HG03039 (cell line): ENCODE measurements at regions not wholly inside any gene's neighbourhood (a gene's known extent, or its start where the extent isn't known, plus 50 kb on each side); places are given as distances from the start of the nearest gene placed in this dataset.
"Not testable (repeated sequence)": the region's sequence is repeated elsewhere in the genome, so short reads cannot be mapped to it uniquely, and the experiment has no call there.

Experiments used
- ATAC-seq: cut with Tn5 transposase; IDR thresholded peaks from one replicate; pipeline ENCODE4 v1.9.1; 2021; ENCODE audit warnings: mild to moderate bottlenecking, moderate library complexity; ENCODE audit not compliant: unreplicated experiment

DNA sequence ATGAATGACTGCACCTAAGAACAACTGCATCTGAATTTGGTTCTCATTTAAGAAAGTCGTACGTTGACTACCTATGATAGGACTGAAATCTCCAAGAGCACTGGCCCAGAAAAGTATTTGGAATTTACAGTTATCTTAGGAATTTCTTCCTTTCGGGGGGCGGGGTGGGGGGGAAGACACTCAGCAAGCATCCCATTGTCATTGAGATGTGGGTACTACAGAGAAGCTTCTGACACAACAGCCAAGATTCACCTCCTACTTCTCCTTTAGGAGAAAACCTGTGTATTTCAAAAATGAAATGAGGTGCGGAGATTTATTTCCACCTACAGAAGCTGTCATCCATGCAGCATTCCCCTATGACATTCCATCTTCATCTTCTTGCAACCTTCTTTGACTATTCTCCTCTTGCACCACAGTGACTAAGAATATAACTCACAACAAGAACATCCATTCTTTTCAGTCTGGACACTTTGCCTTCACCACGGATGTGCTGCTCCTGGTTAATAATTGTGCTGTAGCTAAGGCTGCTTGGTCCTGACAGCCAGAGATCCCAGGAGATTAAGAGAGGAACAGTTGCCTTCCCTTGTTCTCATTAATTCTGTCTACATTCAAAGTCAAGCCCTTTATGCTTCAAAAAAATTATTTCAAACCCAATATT is 98.4 kb upstream of the FRMD4A start:
- no peak for ATAC-seq

DNA sequence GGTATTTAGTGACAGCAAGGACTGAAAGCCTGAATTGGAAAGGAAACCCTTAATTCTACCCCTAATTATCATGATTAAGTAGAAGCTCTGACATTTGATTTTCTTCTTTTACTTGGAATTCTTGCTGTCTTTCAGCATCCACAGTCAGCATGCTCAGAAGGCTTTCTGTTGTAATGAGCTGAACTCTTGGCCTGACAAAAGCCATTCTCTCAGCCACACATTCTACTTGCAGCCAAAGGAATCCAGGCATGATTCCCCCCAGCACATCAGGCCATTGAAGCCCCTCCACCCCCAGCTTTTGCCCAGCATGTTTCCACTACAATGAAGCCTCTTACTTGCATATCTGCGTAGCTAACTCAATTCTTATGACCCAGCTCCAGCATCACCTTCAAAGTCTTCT is 94.3 kb upstream of the FRMD4A start:
- ATAC-seq: no peak

DNA sequence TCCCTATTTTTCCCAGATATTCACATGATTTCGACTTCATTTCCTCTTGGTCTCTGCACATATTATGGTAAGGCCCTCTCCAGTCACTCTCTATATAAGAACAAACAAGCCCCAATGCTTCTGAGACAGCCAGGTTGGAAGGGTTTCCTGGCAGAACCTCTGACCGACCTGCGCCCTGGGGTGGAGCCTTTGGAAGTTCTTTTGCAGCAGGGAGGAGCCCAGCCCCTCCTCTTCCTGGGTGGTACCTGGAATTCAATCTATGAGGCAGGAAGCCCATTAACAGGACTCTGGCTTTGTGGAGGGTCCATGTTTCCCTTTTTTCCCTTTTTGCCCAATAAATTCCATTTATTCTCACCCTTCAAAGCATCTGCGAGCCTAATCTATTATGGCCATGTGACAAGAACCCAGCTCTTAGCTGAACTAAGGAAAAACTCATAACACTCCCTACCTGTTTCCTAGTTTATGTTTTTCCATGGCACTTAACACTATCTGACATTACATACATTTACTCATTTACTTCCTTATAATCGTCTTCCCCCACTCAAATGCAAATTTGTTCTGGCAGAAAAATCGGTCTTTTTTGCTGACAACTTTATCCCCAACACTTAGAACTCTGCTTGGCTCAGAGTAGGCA is 92.5 kb upstream of the FRMD4A start:
- ATAC-seq: no peak

DNA sequence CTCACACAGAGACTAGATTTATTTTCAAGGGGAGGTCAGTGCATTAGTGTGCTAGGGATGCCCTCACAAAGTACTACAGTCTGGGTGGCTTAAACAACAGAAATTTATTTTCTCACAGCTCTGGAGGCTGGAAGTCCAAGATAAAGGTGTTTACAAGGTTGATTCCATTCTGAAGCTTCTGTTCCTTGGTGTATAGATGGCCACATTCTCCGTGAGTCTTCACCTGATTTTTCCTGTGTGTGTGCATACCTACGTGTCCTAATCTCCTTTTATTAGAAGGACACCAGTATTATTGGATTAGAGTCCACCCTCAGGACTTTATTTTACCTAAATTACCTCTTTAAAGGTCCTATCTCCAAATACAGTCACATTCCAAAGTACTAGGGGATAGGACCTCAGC is 91.7 kb upstream of the FRMD4A start:
- no peak for ATAC-seq

DNA sequence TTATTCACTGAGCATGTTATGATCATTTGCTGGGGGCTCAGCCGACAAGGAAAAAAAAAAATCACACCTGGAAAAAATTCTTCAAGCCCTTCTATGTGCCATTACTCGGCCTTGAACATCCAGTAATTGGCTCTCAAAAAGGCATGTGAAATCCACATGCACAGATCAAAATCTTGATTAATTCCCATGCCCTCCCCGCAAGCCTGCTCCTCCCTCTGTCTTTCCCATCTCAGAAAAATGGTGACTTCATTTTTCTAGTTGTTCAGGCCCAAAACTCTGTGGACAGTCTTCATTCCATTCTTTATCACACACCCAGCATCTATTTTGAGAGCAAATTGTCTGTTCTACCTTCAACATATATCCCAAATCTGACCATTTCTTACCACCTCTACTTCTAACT is 91.2 kb upstream of the FRMD4A start:
- no peak for ATAC-seq

DNA sequence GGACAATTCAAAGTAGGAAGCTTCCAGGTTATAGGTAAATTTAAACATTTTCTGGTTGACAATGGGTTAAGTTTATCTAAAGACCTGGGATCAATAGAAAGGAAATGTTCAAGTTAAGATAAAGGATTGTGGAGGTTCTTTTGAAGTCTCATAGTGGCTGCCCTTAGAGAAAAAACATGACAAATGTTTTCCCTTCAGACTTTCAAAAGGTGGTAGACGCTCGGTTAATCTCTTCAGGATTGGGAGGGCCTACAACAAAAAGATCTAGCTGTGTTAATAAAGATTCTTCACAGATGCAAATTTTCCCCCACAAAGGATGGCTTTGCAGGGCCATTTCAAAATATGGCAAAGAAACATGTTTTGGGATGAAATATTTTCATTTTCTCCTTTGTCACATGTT is 86.6 kb upstream of the FRMD4A start:
- ATAC-seq: not testable (repeated sequence)

DNA sequence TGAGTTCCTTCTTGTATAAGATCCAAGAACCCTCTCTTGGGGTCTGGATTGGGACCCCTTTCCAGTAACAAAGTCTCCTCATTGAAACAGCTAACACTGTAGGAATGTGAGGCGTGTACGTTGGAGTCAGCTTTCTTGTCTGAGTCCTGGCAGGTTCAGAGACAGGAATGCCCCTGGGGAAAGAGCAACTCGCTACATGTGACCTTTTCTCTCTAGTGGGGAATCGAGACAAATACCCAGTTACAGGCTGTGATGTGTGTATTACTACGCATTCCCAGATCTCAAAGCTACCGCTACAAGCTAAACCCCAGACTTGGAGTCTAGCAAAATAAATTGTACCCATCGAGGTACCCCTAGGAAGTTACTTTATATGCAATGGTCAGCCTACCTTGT is 85.6 kb upstream of the FRMD4A start:
- ATAC-seq: no peak

DNA sequence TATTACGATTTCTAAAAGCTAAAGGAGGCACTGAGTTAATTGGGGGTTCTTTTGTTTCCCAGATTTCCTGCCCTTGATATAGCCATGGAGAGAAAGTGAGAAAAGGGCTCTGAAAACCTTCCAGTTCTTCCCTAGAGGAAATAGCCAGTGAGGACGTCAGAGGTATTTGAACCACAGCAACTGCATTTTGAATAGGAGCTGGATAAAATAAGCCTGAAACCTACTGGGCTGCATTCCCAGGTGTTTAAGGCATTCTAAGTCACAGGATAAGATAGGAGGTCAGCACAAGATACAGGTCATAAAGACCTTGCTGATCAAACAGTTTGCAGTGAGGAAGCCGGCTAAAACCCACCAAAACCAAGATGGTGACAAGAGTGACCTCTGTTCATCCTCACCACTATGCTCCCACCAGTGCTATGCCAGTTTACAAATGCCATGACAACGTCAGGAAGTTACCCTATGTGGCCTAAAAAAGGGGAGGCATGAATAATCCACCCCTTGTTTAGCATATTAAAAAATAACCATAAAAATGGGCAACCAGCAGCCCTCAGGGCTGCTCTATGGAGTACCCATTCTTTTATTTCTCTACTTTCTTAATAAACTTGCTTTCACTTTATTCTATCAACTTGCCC is 85.1 kb upstream of the FRMD4A start:
- ATAC-seq: no peak

DNA sequence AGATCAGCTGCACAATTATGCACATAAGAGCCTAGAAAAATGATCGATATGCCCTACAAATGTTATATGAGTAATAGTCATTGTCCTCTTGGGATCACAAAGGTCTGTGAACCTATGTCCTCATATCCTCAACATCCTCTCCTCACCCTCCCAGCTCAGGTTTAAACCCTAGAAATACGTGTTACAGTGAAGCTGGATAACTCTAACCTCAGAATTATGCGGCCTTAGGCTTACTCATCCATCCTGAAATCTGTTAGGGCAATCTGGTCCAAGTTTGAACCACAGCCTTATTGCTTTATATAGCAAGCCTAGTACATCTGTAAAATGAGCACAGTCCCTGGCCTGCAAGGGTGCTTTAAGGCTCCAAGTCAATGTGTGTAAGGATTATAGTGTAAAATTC is 84.2 kb upstream of the FRMD4A start:
- no peak for ATAC-seq

DNA sequence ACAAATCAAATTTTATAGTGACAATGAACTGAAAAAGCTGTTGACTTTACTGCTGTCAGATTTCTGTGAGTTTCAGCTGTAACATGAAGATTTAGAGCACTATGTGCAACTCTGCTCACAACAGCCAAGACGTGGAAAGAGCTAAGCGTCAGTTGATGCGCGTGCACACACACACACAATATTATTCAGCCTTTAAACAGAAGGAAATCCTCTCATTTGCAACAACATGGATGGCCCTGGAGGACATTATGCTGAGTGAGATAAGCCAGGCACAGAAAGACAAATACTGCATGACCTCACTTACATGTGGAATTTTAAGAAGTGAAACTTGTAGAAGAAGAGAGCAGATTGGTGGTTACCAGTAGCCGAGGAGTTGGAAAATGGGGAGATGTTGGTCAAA is 82.8 kb upstream of the FRMD4A start:
- no peak for ATAC-seq

DNA sequence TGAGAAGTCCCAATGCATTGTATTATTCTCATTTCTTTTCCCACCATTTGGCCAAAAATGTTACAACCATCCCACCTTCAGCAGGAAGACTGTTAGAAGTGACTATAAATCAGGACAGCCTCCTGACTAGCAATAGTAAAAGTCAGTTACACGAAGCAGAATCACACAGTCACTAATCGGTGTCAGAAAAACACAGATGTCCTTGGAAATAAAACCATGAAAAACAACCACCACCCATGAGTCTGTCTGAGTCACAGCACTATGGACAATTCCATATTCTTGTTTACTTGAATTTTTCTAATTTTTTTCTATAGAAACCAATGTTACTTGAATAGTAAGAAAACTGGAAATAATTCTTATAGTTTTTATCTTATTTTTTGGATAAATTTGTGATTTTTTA is 81.9 kb upstream of the FRMD4A start:
- ATAC-seq: no peak

DNA sequence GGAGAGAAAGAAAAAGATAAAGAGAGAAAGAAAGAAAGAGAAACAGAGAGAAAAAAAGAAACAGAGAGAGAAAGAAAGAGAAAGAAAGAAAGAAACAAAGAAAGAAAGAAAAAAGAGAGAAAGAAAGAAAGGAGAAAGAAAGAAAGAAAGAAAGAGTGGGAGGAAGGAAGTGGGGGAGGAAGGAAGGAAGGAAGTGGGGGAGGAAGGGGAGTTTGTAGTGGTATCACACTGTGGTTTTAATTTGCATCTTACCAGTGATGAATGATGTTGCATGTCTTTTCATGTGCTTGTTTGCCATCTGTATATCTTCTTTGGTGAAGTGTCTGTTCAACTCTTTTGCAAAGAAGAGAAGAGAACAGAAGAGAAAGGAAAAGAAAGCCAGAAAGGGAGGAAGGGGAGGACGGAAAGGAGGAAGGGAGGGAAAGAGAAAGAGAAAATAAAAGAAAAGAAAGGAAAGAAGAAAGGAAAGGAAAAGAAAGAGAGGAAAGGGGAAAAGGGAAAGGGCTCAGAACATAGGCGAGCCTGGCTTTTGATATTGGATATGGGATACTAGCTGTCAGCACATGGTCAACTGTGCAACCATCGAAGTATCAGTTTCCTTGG is 79.2 kb upstream of the FRMD4A start:
- ATAC-seq: no peak

DNA sequence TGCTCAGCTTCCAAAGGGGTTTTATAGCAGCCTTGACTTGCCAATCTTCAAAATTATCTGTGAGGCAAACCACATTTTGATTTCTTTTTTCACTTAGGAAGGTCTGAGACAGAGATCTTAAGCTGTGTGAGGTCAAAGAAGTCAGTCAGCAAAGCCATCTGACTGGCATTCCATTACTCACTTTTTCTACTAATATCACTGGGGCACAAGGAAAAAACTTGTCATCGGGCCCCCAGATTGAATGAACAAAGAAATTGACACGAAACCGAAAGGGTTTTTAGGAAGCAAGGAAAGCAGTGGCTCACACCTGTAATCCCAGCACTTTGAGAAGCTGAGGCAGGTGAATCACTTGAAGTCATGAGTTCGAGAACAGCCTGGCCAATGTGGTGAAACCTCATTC is 78.5 kb upstream of the FRMD4A start:
- no peak for ATAC-seq

DNA sequence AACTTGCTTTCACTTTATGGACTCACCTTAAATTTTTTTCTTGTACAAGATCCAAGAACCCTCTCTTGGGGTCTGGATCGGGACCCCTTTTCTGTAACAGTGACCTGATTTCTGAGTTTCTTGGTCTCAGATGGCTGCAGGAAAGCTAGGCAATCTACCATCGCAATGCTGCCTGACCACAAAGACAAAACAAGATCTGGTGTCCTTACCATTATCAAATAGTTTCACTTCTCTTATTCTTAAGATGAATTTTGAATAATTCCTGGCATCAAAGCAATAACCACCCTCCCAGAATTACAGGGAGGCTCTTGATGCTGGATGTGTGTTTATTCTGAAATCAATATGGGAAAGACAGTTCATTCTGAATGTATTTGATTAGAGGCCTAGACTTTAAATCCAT is 77.4 kb upstream of the FRMD4A start:
- no peak for ATAC-seq

DNA sequence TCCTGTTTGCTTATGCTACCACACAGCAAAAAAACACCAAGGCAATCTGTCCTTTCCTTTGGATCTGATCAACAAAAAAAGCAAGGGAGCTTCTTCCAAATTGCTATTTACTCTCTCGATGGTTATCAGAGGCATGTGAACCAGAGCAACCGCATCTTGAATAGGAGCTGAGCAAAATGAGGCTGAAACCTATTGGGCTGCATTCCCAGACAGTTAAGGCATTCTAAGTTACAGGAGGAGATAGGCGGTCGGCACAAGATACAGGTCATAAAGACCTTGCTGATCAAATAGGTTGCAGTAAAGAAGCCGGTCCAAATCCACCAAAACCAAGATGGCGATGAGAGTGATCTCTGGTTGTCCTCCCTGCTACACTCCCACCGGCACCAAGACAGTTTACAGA is 76.8 kb upstream of the FRMD4A start:
- ATAC-seq: no peak

DNA sequence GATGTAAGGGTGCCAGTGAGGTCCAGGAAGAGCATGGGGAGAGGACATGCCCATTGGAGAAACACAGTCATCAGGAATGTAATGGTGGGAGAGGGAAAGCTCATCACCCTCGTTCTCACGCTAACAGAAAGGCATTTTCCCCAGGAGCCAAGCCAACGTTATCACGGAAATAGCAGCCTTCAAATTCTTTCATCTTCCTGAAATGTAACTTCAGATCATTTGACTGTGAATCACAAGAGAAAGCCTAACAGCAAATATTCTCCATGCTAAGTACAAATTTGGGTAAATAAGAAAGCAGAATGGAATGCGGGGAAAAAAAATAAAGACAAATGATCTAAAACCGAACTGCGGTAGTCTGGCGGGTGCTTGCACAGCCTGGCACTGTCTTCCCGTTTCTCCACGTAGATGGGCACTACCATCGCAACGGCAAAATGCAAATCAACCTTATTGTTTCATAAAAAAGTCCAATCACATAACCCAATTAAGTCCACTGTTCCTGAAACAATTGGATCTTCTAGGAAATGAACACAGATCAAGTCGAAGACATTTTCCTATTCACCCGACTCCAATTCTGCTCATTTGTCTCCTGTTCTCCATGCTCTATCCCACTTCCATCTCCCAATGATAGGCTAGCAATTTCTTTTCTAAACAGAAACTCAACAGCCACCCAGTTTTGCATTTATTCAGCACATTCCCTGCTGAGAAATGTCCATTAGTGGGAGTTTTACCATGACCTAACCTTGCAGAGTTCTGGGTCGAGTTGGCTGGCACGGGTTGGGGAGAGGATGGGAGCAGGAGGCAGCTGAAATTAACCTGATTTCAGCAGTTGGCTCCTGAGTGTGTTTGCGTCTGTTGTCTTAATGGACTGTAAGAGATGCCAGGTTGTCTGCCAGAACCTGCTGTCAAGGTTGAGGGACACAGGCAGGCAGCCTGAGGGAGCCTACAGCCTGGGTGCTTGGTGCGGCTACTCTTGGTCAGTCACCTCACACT is 74.6 kb upstream of the FRMD4A start:
- ATAC-seq: no peak

DNA sequence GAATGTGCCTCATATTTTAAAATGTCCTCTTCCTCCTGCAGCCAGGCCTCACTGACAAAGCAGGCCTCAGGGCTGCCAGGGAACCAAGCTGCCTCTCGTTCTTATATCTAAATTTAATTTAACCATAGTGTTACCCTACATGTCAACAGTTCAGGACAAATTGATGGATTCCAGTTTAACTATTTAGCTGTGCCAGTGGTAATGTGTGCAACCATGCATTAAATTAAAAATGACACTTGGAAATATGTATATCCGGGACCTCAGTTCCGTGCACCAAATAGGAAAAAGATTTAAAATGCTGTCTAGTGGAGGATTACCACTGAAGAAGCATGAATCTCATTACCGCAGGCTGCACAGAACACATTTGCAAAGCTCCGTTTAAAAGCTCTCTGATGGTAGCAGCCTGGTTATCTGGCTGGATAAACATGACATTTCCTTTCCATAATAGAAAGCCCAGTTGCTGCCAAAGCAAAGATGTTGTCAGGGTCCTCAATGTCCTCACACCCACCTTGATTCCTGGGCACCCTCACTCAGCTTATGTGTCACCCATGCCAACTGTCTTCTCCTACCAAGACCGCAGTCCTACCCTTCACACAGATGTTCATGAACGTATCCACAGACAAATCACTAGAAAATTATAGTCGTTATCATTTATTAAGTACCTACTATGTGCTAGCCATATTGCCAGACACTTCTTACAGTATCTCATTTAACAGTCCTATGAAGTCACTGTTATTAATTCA is 73.3 kb upstream of the FRMD4A start:
- no peak for ATAC-seq

DNA sequence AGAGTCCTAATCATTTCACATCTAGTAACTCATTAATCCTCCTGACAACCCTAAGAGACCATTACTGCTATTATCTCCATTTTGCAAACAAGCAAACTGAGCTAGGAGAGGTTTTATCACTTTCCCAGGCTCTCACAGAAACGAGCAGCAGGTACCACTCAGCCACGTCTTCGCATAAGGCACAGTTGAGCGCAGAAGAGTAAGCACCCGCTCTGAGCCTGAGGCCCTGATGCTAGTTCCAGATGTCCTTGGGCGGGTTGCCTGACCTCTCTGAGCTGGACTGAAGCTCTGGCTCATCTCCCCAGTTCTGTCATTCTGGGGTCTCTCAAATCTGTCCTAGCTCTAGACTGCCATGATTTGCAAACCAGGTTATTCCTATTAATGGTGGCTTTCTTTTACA is 72.6 kb upstream of the FRMD4A start:
- no peak for ATAC-seq

DNA sequence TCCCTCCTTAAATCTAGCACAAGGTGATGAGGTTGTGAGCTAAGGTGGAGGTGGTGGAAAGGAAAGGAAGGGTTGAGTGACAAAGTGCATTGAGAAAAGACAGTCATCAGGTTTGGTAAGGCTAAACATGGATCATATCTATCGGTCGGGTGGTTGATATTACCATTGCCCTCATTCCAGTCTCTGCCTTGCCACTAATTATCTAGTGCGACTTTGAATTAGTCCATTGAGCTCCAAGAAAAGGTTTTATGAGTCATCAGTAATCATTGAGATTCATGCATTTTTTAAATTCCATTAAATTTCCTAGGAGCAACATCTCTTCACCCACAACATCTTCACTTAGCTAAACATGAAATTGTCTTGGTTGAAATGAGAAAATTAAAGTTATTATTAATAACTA is 68.9 kb upstream of the FRMD4A start:
- ATAC-seq: no peak

DNA sequence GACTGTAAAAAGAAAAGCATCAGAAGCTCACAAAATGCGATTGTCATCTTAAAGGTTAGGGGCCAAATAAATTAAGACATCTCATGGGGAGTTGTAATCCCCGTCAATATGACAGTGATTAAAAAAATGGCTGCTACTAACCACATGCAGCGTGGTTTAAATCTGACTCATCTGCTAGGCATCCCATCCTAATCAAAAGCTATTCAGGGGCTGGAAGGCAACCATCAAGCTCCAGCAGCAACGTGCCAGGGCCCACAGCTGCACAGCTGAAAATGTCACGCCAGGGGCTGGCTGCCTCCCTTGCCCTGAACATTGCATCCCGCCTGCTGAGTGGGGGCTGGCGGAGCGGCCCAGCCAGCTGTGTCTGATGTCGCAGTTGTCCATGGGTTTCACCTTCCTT is 66.3 kb upstream of the FRMD4A start:
- ATAC-seq: no peak
